Adrenal gland (tissue), 9 donors: ENCODE measurements at regions not wholly inside any gene's neighbourhood (a gene's known extent, or its start where the extent isn't known, plus 50 kb on each side); places are given as distances from the start of the nearest gene placed in this dataset.

ENCODE experiments used
- DNase-seq, 7 donors: peaks; one replicate each; pipeline ENCODE4 v3.0.0-alpha.2; 2019 to 2020
- H3K27ac ChIP-seq, 5 donors: fragments of 200-600 bp; sonication (generic) in 4 of 5; 1 replicate in 3 of 5; 2 replicates in 2 of 5; pipeline versions ENCODE4 v1.5.1 to v1.8.0; 2016 to 2020; ENCODE audit warnings: mild to moderate bottlenecking in 1 of 5
- H3K27me3 ChIP-seq: fragments of 200-600 bp; 2 replicates; pipeline ENCODE4 v1.8.0; 2021
- H3K36me3 ChIP-seq, 2 donors: fragments of 200-600 bp; replicated peaks in 1 of 2; 1 replicate in 1 of 2; 2 replicates in 1 of 2; pipeline versions ENCODE4 v1.5.1 to v1.8.0; 2018 to 2022
- H3K4me1 ChIP-seq, 2 donors: fragments of 200-600 bp; replicated peaks in 1 of 2; 1 replicate in 1 of 2; 2 replicates in 1 of 2; pipeline versions ENCODE4 v1.5.1 to v1.8.0; 2018 to 2021
- H3K4me3 ChIP-seq, 4 donors: fragments of 200-600 bp; sonication (generic) in 3 of 4; one replicate each; pipeline ENCODE4 v1.5.1; 2016 to 2018
- H3K9me3 ChIP-seq, 3 donors: fragments of 200-600 bp; sonication (generic) in 1 of 3; replicated peaks in 1 of 3; 1 replicate in 2 of 3; 2 replicates in 1 of 3; pipeline versions ENCODE4 v1.5.1 to v1.8.0; 2016 to 2021
- CTCF ChIP-seq, 6 experiments: fragments of 450-650 bp in 4 of 6; fragments of 200-600 bp in 2 of 6; sonication (generic) in 1 of 6; IDR thresholded peaks; 1 replicate in 5 of 6; 2 replicates in 1 of 6; pipeline versions ENCODE4 v1.5.1 to v1.8.0; 2016 to 2021; ENCODE audit warnings: antibody characterized with exemption in 6 of 6, mild to moderate bottlenecking in 2 of 6, moderate library complexity in 1 of 6
- POLR2A ChIP-seq, 2 donors: fragments of 450-650 bp; IDR thresholded peaks; one replicate each; pipeline ENCODE4 v1.6.1; 2017; ENCODE audit warnings: antibody characterized with exemption in 2 of 2, mild to moderate bottlenecking in 2 of 2, moderate library complexity in 1 of 2
- WGBS, 4 donors: extraction: QIAGEN DNeasy Blood & Tissue Kit in 2 of 4; methylation state at CpG; one replicate each; pipeline versions ENCODE4 v1.1.5 to v1.1.7; 2013 to 2017; 5-methylcytosine and 5-hydroxymethylcytosine counted together
- intact Hi-C, 2 donors: fragments of 100-400 bp; cut with DNase I; formaldehyde crosslinking; loops; one replicate each; pipeline versions ENCODE4 v1.14.1 to v1.15.0; 2022 to 2023
- donor health status: healthy with polysubstance abuse.
- donor health status: Bipolar disorder and iron deficiency.
- donor health status: DM: yes; HTN: yes; CAD: no.
- donor health status: DM: no; HTN: no; CAD: no.
- donor health status: DM: no; HTN: no; CAD: no.

- 56 to 68% (median 59%) methylated on average over 3 of the region's 3 CpGs for WGBS, 4 donors
Measured at GRCh38 chr13:19332378-19332777, 150.8 kb upstream of the TUBA3C start.

DNA sequence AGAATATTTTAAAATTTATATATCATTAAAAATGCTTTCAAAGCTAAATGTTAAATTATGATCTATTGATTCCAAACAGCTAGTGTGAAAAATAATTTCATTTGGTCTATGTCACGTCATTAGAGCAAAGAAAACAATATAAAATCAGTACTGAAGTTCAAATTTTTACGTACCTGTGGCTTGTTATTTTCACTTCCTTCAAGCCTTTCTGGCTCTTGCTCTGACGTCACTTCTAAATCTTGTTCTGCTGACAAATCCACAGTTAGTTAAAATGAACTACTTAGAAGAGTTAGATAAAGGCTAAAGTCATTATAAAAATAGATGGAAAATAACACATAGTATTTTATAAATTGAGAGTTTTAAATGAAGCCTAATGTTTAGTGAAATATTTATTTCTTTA, 147.7 kb upstream of the TUBA3C start:
- Histone ChIP-seq H3K27ac (no peak overlapping the region), H3K4me3 (no peak overlapping the region), H3K36me3 (no peaks in the 10 kb centered on the region), H3K27me3 (no peaks in the 10 kb centered on the region), H3K9me3 (no peaks in the 10 kb centered on the region), H3K4me1 (no peaks in the 10 kb centered on the region)
- TF ChIP-seq CTCF (IDR thresholded peaks at IDR 0.05): no peak
- no peak for TF ChIP-seq POLR2A (IDR thresholded peaks at IDR 0.05)
- WGBS, 4 donors: 49 to 64% (median 55%) methylated on average over 3 of the region's 3 CpGs
- intact Hi-C loops: no loop called here
- no peak for DNase-seq

More at GRCh38 chr13:19332378-19332777, 150.8 kb upstream of the TUBA3C start:
- Histone ChIP-seq H3K36me3 (no peaks in the 10 kb centered on the region), H3K4me1 (no peaks in the 10 kb centered on the region), H3K27me3 (no peaks in the 10 kb centered on the region), H3K27ac (no peak overlapping the region), H3K4me3 (no peak overlapping the region), H3K9me3 (no peaks in the 10 kb centered on the region)
- no peak for DNase-seq
- no peak for TF ChIP-seq POLR2A (IDR thresholded peaks at IDR 0.05)
- no peak for TF ChIP-seq CTCF (IDR thresholded peaks at IDR 0.05)
- intact Hi-C loops: no loop called here

DNA sequence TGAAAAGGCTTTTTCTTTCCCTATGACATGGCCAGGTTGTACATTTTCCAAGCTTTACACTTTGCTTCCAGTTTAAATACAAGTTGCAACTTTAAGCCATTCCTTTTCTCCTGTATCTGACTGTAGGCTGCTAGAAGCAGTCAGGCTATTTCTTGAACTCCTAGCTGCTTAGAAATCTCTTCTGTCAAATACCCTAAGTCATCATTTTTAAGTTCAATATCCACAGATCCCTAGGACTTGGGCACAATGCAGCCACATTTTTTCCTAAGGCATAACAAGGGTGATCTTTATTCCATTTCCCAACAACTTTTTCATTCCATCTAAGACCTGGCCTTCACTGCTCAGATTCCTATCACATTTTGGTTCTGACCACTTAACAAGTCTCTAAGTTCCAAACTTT, 142.7 kb upstream of the TUBA3C start:
- Histone ChIP-seq H3K9me3 (no peaks in the 10 kb centered on the region), H3K27ac (no peak overlapping the region), H3K4me3 (no peak overlapping the region), H3K36me3 (no peaks in the 10 kb centered on the region), H3K27me3 (no peaks in the 10 kb centered on the region), H3K4me1 (no peaks in the 10 kb centered on the region)
- intact Hi-C loops: no loop called here
- no peak for DNase-seq
- TF ChIP-seq POLR2A (IDR thresholded peaks at IDR 0.05) (no peak), CTCF (IDR thresholded peaks at IDR 0.05) (no peak)

DNA sequence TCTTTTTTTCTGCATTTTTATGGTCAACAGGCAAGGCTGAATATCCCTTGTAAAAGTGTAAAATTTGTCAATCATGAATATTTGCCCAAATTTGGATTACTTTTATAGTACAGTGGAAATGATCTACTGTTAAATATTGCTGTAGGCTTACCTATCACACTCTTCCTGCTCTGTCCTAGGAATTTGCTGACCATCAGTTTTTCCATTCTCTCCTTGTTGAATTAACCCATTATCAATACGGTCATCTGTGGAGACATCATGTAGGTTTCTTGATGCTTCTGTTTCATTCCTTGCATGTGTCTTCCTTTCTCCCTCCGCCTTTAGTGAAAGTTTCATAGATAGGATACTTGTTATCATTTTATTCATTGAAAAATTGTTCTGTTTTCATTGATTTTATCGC, 139.6 kb upstream of the TUBA3C start:
- no peak for DNase-seq
- H3K27ac ChIP-seq: no peak overlapping the region
- intact Hi-C loops: no loop called here
- no peaks in the 10 kb centered on the region for H3K27me3 ChIP-seq
- H3K36me3 ChIP-seq: no peaks in the 10 kb centered on the region
- no peak overlapping the region for H3K4me3 ChIP-seq
- H3K9me3 ChIP-seq: no peaks in the 10 kb centered on the region
- TF ChIP-seq POLR2A (IDR thresholded peaks at IDR 0.05): no peak
- TF ChIP-seq CTCF (IDR thresholded peaks at IDR 0.05): no peak
- no peaks in the 10 kb centered on the region for H3K4me1 ChIP-seq
- WGBS, 4 donors: 62 to 74% (median 71%) methylated on average over 3 of the region's 3 CpGs
